Neutrophil (primary cell): ENCODE measurements at regions not wholly inside any gene's neighbourhood (a gene's known extent, or its start where the extent isn't known, plus 50 kb on each side); places are given as distances from the start of the nearest gene placed in this dataset.
A peak's percentile ranks its signal among the peaks of the same experiment; 100 is the strongest.

ENCODE experiments used
- H3K27ac ChIP-seq: fragments of 200-600 bp; sonication (generic); 2 replicates; pipeline ENCODE4 v1.5.1; 2016; ENCODE audit warnings: mild to moderate bottlenecking, moderate library complexity
- H3K27me3 ChIP-seq: fragments of 200-600 bp; sonication (generic); 2 replicates; pipeline ENCODE4 v1.6.0; 2016; ENCODE audit warnings: mild to moderate bottlenecking
- H3K36me3 ChIP-seq: fragments of 200-600 bp; sonication (generic); 2 replicates; pipeline ENCODE4 v1.5.1; 2017
- H3K4me1 ChIP-seq, 2 experiments: fragments of 200-600 bp in 1 of 2; sonication (generic) in 1 of 2; 1 replicate in 1 of 2; 2 replicates in 1 of 2; pipeline versions ENCODE4 v1.5.1 to v1.6.1; 2013 to 2016; ENCODE audit warnings: low read depth in 1 of 2, low read length in 1 of 2, mild to moderate bottlenecking in 1 of 2, moderate library complexity in 1 of 2; ENCODE audit not compliant: control insufficient read depth in 1 of 2, insufficient read depth in 1 of 2
- H3K4me3 ChIP-seq, 2 experiments: fragments of 200-600 bp in 1 of 2; sonication (generic) in 1 of 2; 1 replicate in 1 of 2; 2 replicates in 1 of 2; pipeline ENCODE4 v1.5.1; 2013 to 2016; ENCODE audit warnings: low read depth in 1 of 2, low read length in 1 of 2, mild to moderate bottlenecking in 1 of 2, moderate library complexity in 1 of 2
- H3K9me3 ChIP-seq: fragments of 200-600 bp; sonication (generic); 2 replicates; pipeline ENCODE4 v1.5.1; 2016
- TF ChIP-seq, protein P1 (sequence below): fragments of 200-600 bp; sonication (generic); IDR thresholded peaks from 2 replicates; pipeline ENCODE4 v1.5.1; 2016; ENCODE audit warnings: antibody characterized with exemption

DNA sequence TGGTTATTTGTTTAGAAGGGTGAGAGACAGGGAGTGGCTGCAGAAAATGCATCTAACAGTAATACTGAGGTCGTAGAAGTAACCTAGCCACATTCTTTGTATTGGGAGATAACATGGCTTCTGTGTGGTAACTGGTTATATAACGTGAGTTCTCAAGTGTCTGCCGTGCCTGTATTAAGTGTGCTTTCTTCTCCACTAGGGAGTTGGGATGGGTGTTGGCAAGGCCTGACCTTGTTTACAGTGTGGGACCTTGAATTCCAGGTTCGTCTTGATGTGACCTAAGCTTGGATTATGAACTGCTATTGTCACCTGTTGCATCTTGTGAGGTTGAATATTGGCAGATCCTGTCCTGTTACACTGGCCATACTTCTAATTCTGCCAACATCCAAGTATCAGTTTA is 145.3 kb upstream of the NAMPT start:
- Histone ChIP-seq H3K4me1 (peaks cover 38 to 58% of the 10 kb centered on the region in 2 experiments), H3K36me3 (peaks cover 9% of the 10 kb centered on the region), H3K9me3 (no peaks in the 10 kb centered on the region), H3K27me3 (no peaks in the 10 kb centered on the region), H3K4me3 (peak overlapping the region in 1 of 2 experiments; percentile 12), H3K27ac (peak overlapping the region; percentile 91)
- TF ChIP-seq, protein P1, sequence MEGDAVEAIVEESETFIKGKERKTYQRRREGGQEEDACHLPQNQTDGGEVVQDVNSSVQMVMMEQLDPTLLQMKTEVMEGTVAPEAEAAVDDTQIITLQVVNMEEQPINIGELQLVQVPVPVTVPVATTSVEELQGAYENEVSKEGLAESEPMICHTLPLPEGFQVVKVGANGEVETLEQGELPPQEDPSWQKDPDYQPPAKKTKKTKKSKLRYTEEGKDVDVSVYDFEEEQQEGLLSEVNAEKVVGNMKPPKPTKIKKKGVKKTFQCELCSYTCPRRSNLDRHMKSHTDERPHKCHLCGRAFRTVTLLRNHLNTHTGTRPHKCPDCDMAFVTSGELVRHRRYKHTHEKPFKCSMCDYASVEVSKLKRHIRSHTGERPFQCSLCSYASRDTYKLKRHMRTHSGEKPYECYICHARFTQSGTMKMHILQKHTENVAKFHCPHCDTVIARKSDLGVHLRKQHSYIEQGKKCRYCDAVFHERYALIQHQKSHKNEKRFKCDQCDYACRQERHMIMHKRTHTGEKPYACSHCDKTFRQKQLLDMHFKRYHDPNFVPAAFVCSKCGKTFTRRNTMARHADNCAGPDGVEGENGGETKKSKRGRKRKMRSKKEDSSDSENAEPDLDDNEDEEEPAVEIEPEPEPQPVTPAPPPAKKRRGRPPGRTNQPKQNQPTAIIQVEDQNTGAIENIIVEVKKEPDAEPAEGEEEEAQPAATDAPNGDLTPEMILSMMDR, result no peak

DNA sequence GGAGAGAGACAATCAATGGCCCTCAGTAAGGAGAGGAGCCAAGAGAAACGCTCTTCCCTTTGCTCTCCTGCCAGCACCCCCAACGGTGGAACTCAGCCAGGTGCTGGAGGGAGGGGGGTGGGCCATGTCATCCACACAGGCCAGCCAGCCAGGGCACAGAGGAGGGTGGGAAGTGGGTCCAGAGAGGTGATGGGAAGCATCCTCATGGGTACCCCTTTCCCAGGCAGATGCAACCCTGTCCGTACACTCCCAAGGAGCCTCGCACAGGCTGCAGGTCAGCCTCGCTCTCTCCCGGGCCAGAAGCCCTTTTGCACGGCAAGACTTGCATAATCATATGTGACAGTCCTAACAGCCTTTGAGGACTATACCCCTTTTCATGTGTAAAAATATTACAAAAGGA is 142.0 kb upstream of the NAMPT start:
- Histone ChIP-seq H3K9me3 (no peaks in the 10 kb centered on the region), H3K27me3 (no peaks in the 10 kb centered on the region), H3K4me1 (peaks cover 71 to 89% of the 10 kb centered on the region in 2 experiments), H3K4me3 (peak overlapping the region; percentile 64 to 66), H3K36me3 (peaks cover 9% of the 10 kb centered on the region), H3K27ac (peak overlapping the region; percentile 91)
- TF ChIP-seq, protein P1, result no peak

DNA sequence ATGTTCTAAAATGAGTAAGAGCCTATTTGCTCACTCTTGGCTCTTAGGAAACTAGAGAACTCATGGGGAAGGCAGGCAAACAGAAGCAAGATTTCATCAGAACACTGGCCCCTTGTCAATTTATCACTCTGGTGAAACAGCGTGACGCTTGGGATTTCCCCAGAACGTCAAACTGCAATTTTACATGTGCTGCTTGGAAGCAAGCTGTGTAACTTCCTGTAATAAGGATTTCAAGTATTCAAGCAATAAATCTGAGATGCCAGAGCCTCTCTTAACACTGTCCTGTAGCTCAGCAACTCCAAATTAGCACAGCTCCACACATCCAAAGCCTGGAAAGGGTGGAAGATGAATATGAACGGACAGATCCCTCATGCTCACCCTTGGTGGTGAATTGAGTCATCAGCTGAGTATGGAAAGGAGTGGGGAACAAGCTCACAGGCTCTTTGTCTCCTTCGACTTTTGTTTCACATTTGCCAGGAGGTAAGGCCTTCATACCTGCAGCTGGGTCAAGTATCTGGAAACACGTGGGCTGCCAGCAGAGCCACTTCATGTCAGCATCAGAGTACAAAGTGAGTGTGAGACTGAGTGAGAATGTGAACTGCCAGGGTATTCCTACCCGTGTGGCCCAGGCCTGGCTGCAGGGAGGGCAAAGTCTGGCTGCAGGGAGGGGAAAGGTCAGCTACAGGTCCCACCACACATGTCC is 140.4 kb upstream of the NAMPT start:
- Histone ChIP-seq H3K4me1 (peaks cover 87 to 96% of the 10 kb centered on the region in 2 experiments), H3K27ac (peak overlapping the region; percentile 91), H3K36me3 (peaks cover 9% of the 10 kb centered on the region), H3K9me3 (no peaks in the 10 kb centered on the region), H3K4me3 (peak overlapping the region; percentile 64 to 66), H3K27me3 (no peaks in the 10 kb centered on the region)
- TF ChIP-seq, protein P1, result peak; percentile 14

DNA sequence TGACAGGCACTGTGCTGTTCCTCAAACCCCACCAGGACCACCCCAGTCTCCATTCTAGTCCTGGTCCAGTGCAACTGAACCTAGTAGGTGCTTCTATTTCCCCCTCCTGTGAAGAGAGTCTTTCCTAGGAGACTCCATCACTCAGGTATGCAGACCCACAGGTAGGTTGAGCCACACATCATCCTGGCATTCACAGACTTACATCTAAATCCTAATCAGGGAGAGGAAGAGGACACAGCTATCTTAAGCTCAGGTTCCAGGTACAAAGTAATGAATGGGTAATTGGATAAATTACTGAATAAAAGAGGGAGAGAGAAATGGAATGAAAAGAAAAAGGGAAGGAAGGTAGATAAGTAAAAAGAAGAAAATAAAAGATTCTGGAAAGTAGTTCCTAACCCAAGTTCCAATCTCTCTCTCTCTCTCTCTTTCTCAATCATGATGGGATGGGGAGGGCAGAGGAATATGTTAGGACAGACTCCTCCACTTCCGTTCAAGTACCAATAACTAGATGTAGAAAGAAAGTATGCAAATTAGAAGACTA is 139.8 kb upstream of the NAMPT start:
- Histone ChIP-seq H3K4me1 (peaks cover 93 to 98% of the 10 kb centered on the region in 2 experiments), H3K4me3 (peak overlapping the region; percentile 34 to 51), H3K9me3 (no peaks in the 10 kb centered on the region), H3K27ac (peak overlapping the region; percentile 91), H3K36me3 (peaks cover 9% of the 10 kb centered on the region), H3K27me3 (no peaks in the 10 kb centered on the region)
- TF ChIP-seq, protein P1, result peak; percentile 1

DNA sequence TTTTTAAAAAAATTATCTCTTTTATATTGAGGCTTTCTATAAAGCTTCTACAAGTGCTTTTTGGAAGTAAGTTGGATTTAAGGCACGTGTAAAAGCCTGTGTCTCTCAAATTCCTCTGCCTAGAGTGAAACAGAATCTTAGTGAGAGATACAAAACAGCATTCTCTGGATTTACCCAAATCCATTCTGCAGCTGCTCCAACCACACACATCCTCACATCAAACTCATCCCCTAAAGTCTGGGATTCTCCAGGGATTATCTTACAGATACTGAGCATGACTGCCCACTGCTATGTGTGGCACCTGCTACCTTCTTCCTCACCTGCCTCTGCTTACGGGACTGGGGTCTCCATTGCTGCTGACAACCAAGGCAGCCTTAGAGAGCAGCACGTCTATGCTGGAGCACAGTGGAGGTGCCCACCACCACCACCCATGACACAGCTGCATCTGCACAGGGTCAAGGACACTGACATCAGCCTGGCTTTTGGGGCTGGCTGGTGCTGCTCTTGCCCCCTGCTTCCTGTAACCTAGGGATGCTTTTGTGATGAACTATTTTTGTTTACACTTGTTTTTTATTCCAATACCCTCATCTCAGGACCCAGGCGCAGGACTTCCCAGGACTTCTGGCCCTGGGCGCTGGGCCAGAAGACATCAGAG is 139.2 kb upstream of the NAMPT start:
- TF ChIP-seq, protein P1, result peak; percentile 0
- H3K4me1 ChIP-seq, result peaks cover 98% of the 10 kb centered on the region in 2 experiments
- H3K27ac ChIP-seq, result peak overlapping the region; percentile 91

More for the DNA sequence above, 139.2 kb upstream of the NAMPT start:
- H3K4me3 ChIP-seq, result peak overlapping the region; percentile 34 to 51
- H3K9me3 ChIP-seq, result no peaks in the 10 kb centered on the region
- H3K27me3 ChIP-seq, result no peaks in the 10 kb centered on the region
- H3K36me3 ChIP-seq, result peaks cover 9% of the 10 kb centered on the region
